Esophagus squamous epithelium (tissue), 4 donors: ENCODE measurements at regions not wholly inside any gene's neighbourhood (a gene's known extent, or its start where the extent isn't known, plus 50 kb on each side); places are given as distances from the start of the nearest gene placed in this dataset.

ENCODE experiments used
- POLR2A ChIP-seq, 4 donors: fragments of 450-650 bp; IDR thresholded peaks; one replicate each; pipeline ENCODE4 v1.6.1; 2017; ENCODE audit warnings: antibody characterized with exemption in 4 of 4, mild to moderate bottlenecking in 4 of 4, moderate library complexity in 3 of 4
- TF ChIP-seq, protein P1 (sequence below), 6 experiments: fragments of 450-650 bp in 4 of 6; fragments of 200-600 bp in 2 of 6; sonication (generic) in 2 of 6; IDR thresholded peaks; one replicate each; pipeline ENCODE4 v1.5.1; 2016 to 2019; ENCODE audit warnings: antibody characterized with exemption in 6 of 6, mild to moderate bottlenecking in 4 of 6, moderate library complexity in 4 of 6

DNA sequence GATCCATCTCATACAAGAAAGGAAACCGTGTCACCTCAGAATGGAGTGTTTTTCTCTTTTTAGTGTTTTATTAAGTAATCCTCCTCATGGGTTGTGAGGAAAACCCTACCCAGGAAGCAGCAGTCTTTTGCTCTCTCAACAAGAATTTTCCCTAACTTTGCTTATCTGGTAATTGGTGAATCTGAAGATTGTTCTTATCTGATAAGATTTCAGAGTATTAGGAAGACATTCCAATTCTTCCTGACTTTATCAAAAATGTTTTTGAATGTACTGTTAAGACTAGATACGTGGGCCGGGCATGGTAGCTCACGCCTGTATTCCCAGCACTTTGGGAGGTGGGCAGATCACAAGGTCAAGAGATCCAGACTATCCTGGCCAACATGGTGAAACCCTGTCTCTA lies 86.0 kb downstream of the PHLDA1 start:
- TF ChIP-seq, protein P1, sequence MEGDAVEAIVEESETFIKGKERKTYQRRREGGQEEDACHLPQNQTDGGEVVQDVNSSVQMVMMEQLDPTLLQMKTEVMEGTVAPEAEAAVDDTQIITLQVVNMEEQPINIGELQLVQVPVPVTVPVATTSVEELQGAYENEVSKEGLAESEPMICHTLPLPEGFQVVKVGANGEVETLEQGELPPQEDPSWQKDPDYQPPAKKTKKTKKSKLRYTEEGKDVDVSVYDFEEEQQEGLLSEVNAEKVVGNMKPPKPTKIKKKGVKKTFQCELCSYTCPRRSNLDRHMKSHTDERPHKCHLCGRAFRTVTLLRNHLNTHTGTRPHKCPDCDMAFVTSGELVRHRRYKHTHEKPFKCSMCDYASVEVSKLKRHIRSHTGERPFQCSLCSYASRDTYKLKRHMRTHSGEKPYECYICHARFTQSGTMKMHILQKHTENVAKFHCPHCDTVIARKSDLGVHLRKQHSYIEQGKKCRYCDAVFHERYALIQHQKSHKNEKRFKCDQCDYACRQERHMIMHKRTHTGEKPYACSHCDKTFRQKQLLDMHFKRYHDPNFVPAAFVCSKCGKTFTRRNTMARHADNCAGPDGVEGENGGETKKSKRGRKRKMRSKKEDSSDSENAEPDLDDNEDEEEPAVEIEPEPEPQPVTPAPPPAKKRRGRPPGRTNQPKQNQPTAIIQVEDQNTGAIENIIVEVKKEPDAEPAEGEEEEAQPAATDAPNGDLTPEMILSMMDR (IDR thresholded peaks at IDR 0.05), result no peak
- no peak for TF ChIP-seq POLR2A (IDR thresholded peaks at IDR 0.05)
